ENCODE measurements at regions not wholly inside any gene's neighbourhood (a gene's known extent, or its start where the extent isn't known, plus 50 kb on each side); places are given as distances from the start of the nearest gene placed in this dataset.

GRCh38 chr9:87128844-87129493, 181.7 kb upstream of the GAS1 start:
- no peaks in the 10 kb centered on the region for H3K9me3 Mint-ChIP-seq (ENCODE audit: unreplicated experiment)

GRCh38 chr9:87135074-87135473, 187.8 kb upstream of the GAS1 start:
- H3K27me3 Mint-ChIP-seq (ENCODE audit: unreplicated experiment), result peaks cover 2% of the 10 kb centered on the region
- H3K4me3 Mint-ChIP-seq (ENCODE audit: unreplicated experiment), result no peak overlapping the region
- H3K9me3 Mint-ChIP-seq (ENCODE audit: unreplicated experiment), result no peaks in the 10 kb centered on the region
- DNase-seq (ENCODE audit: low spot score), result no peak
- TF ChIP-seq, protein P1, sequence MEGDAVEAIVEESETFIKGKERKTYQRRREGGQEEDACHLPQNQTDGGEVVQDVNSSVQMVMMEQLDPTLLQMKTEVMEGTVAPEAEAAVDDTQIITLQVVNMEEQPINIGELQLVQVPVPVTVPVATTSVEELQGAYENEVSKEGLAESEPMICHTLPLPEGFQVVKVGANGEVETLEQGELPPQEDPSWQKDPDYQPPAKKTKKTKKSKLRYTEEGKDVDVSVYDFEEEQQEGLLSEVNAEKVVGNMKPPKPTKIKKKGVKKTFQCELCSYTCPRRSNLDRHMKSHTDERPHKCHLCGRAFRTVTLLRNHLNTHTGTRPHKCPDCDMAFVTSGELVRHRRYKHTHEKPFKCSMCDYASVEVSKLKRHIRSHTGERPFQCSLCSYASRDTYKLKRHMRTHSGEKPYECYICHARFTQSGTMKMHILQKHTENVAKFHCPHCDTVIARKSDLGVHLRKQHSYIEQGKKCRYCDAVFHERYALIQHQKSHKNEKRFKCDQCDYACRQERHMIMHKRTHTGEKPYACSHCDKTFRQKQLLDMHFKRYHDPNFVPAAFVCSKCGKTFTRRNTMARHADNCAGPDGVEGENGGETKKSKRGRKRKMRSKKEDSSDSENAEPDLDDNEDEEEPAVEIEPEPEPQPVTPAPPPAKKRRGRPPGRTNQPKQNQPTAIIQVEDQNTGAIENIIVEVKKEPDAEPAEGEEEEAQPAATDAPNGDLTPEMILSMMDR (IDR thresholded peaks at IDR 0.05; ENCODE audit: unreplicated experiment), result no peak
- H3K27ac Mint-ChIP-seq (ENCODE audit: unreplicated experiment), result no peak overlapping the region
- H3K4me1 Mint-ChIP-seq (ENCODE audit: unreplicated experiment), result no peaks in the 10 kb centered on the region
- no peaks in the 10 kb centered on the region for H3K36me3 Mint-ChIP-seq (ENCODE audit: low read depth, unreplicated experiment)

More at GRCh38 chr9:87128844-87129493, 181.7 kb upstream of the GAS1 start:
- H3K36me3 Mint-ChIP-seq (ENCODE audit: low read depth, unreplicated experiment), result no peaks in the 10 kb centered on the region
- H3K4me1 Mint-ChIP-seq (ENCODE audit: unreplicated experiment), result no peaks in the 10 kb centered on the region
- H3K27me3 Mint-ChIP-seq (ENCODE audit: unreplicated experiment), result no peaks in the 10 kb centered on the region
- TF ChIP-seq, protein P1 (IDR thresholded peaks at IDR 0.05; ENCODE audit: unreplicated experiment), result no peak
- H3K4me3 Mint-ChIP-seq (ENCODE audit: unreplicated experiment), result no peak overlapping the region
- no peak for DNase-seq (ENCODE audit: low spot score)
- no peak overlapping the region for H3K27ac Mint-ChIP-seq (ENCODE audit: unreplicated experiment)

GRCh38 chr9:87137718-87138117, 190.4 kb upstream of the GAS1 start:
- Mint-ChIP-seq H3K36me3 (ENCODE audit: low read depth, unreplicated experiment) (no peaks in the 10 kb centered on the region), H3K27me3 (ENCODE audit: unreplicated experiment) (peaks cover 2% of the 10 kb centered on the region), H3K4me1 (ENCODE audit: unreplicated experiment) (no peaks in the 10 kb centered on the region), H3K27ac (ENCODE audit: unreplicated experiment) (no peak overlapping the region), H3K4me3 (ENCODE audit: unreplicated experiment) (no peak overlapping the region), H3K9me3 (ENCODE audit: unreplicated experiment) (no peaks in the 10 kb centered on the region)
- TF ChIP-seq, protein P1 (IDR thresholded peaks at IDR 0.05; ENCODE audit: unreplicated experiment), result no peak
- DNase-seq (ENCODE audit: low spot score), result no peak

GRCh38 chr9:87138128-87139040, 191.1 kb upstream of the GAS1 start:
- Mint-ChIP-seq H3K4me1 (ENCODE audit: unreplicated experiment) (no peaks in the 10 kb centered on the region), H3K4me3 (ENCODE audit: unreplicated experiment) (no peak overlapping the region), H3K27me3 (ENCODE audit: unreplicated experiment) (peaks cover 2% of the 10 kb centered on the region), H3K27ac (ENCODE audit: unreplicated experiment) (no peak overlapping the region), H3K36me3 (ENCODE audit: low read depth, unreplicated experiment) (no peaks in the 10 kb centered on the region), H3K9me3 (ENCODE audit: unreplicated experiment) (no peaks in the 10 kb centered on the region)
- TF ChIP-seq, protein P1 (IDR thresholded peaks at IDR 0.05; ENCODE audit: unreplicated experiment), result no peak
- DNase-seq (ENCODE audit: low spot score), result no peak
